Mesothelial cell of epicardium (in vitro differentiated cells): ENCODE measurements at regions not wholly inside any gene's neighbourhood (a gene's known extent, or its start where the extent isn't known, plus 50 kb on each side); places are given as distances from the start of the nearest gene placed in this dataset.
A peak's percentile ranks its signal among the peaks of the same experiment; 100 is the strongest.
"Not testable (repeated sequence)": the region's sequence is repeated elsewhere in the genome, so short reads cannot be mapped to it uniquely, and the experiment has no call there.

Source experiments
- DNase-seq, 2 experiments: peaks; one replicate each; pipeline ENCODE4 v3.0.0; 2021; ENCODE audit warnings: low spot score in 2 of 2; ENCODE audit not compliant: unreplicated experiment in 2 of 2
- H3K27ac Mint-ChIP-seq: 2 replicates; pipeline ENCODE4 v1.8.0; 2021; ENCODE audit warnings: mixed read lengths
- H3K27me3 Mint-ChIP-seq: 2 replicates; pipeline ENCODE4 v1.8.0; 2021; ENCODE audit warnings: low read depth, mixed read lengths
- H3K36me3 Mint-ChIP-seq: 2 replicates; pipeline ENCODE4 v1.8.0; 2021; ENCODE audit warnings: mixed read lengths
- H3K4me1 Mint-ChIP-seq: 2 replicates; pipeline ENCODE4 v1.8.0; 2021; ENCODE audit warnings: mixed read lengths
- H3K4me3 Mint-ChIP-seq: 2 replicates; pipeline ENCODE4 v1.8.0; 2021; ENCODE audit warnings: mild to moderate bottlenecking, moderate library complexity, mixed read lengths
- H3K9me3 Mint-ChIP-seq: 2 replicates; pipeline ENCODE4 v1.8.0; 2021; ENCODE audit warnings: mixed read lengths
- CTCF ChIP-seq: fragments of 200-600 bp; sonication (generic); IDR thresholded peaks from one replicate; pipeline ENCODE4 v1.5.0; 2021; ENCODE audit warnings: antibody characterized with exemption; ENCODE audit not compliant: unreplicated experiment

- no peak for DNase-seq
- H3K4me1 Mint-ChIP-seq = peaks cover 4% of the 10 kb centered on the region
- H3K4me3 Mint-ChIP-seq = no peak overlapping the region
- H3K27ac Mint-ChIP-seq = no peak overlapping the region
- H3K9me3 Mint-ChIP-seq = no peaks in the 10 kb centered on the region
- no peaks in the 10 kb centered on the region for H3K36me3 Mint-ChIP-seq
- H3K27me3 Mint-ChIP-seq = no peaks in the 10 kb centered on the region
- TF ChIP-seq CTCF = no peak
Observed at GRCh38 chr10:90096196-90096595, 394.8 kb downstream of the KIF20B start.

DNA sequence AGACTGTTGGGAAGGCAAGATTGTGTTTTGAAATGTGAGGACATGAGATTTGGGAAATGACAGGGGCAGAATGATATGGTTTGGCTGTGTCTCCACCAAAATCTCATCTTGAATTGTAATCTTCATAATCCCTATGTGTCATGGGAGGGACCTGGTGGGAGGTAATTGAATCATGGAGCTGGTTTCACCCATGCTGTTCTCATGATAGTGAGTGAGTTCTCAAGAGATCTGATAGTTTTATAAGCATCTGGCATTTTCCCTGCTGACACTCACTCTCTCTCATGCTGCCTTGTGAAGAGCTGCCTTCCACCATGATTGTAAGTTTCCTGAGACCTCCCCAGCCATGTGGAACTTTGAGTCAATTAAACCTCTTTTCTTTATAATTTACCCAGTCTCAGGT lies 406.2 kb downstream of the KIF20B start:
- H3K4me3 Mint-ChIP-seq, H3K4me1 Mint-ChIP-seq, H3K27ac Mint-ChIP-seq, DNase-seq, H3K27me3 Mint-ChIP-seq, H3K36me3 Mint-ChIP-seq: not testable (repeated sequence)
- H3K9me3 Mint-ChIP-seq = peaks cover 22% of the 10 kb centered on the region

DNA sequence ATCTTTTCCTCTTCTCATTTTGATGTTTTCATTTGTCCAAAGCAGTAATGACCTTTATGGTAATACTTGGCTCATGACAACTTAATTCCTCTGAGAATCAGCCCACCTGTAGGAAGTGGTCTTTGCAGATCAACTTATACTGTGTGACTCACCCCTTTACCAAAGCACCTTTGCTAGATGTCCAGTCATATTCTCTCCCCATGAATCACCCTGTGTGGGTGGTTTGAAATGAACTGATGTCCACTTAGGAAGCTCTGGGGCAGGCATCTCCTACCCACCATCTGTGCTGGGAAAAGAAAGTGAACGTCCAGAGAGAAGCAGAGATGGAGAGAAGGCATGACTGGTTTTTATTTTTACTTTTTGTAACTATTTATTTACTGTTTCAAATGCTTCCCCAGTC lies 410.3 kb downstream of the KIF20B start:
- no peak for TF ChIP-seq CTCF
- no peak overlapping the region for H3K4me3 Mint-ChIP-seq
- no peaks in the 10 kb centered on the region for H3K4me1 Mint-ChIP-seq
- peaks cover 27% of the 10 kb centered on the region for H3K9me3 Mint-ChIP-seq
- no peaks in the 10 kb centered on the region for H3K27me3 Mint-ChIP-seq
- no peak for DNase-seq
- no peaks in the 10 kb centered on the region for H3K36me3 Mint-ChIP-seq
- no peak overlapping the region for H3K27ac Mint-ChIP-seq

- Mint-ChIP-seq H3K36me3 (no peaks in the 10 kb centered on the region), H3K9me3 (peaks cover 34% of the 10 kb centered on the region), H3K4me3 (no peak overlapping the region), H3K27me3 (no peaks in the 10 kb centered on the region), H3K27ac (no peak overlapping the region), H3K4me1 (no peaks in the 10 kb centered on the region)
- no peak for TF ChIP-seq CTCF
- DNase-seq = no peak
Observed at GRCh38 chr10:90112681-90113080, 411.3 kb downstream of the KIF20B start.

DNA sequence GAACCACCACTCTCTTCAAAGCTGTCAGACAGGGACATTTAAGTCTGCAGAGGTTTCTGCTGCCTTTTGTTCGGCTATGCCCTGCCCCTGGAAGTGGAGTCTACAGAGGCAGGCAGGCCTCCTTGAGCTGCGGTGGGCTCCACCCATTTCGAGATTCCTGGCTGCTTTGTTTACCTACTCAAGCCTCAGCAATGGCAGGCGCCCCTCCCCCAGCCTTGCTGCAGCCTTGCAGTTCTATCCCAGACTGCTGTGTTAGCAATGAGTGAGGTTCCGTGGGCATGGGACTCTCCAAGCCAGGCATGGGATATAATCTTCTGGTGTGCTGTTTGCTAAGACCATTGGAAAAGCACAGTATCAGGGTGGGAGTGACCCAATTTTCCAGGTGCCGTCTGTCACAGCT lies 417.2 kb downstream of the KIF20B start:
- DNase-seq, H3K4me3 Mint-ChIP-seq, H3K27me3 Mint-ChIP-seq, H3K4me1 Mint-ChIP-seq, H3K27ac Mint-ChIP-seq, H3K36me3 Mint-ChIP-seq: not testable (repeated sequence)
- H3K9me3 Mint-ChIP-seq = peaks cover 46% of the 10 kb centered on the region

DNA sequence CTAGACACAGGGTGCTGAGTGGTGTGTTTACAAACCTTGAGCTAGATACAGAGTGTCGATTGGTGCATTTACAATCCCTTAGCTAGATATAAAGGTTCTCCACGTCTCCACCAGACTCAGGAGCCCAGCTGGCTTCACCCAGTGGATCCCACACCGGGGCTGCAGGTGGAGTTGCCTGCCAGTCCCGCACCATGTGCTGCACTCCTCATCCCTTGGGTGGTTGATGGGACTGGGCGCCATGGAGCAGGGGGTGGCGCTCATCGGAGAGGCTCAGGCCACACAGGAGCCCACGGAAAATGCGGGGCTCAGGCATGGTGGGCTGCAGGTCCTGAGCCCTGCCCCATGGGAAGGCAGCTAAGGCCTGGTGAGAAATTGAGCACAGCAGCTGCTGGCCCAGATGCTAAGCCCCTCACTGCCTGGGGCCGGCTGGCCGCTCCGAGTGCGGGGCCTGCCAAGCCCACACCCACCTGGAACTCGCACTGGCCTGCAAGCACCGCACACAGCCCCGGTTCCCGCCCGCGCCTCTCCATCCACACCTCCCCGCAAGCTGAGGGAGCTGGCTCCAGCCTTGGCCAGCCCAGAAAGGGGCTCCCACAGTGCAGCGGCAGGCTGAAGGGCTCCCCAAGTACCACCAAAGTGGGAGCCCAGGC lies 418.4 kb downstream of the KIF20B start:
- not testable (repeated sequence) for H3K27me3 Mint-ChIP-seq, H3K4me3 Mint-ChIP-seq, H3K4me1 Mint-ChIP-seq, H3K27ac Mint-ChIP-seq, DNase-seq, H3K36me3 Mint-ChIP-seq
- H3K9me3 Mint-ChIP-seq = peaks cover 36% of the 10 kb centered on the region

DNA sequence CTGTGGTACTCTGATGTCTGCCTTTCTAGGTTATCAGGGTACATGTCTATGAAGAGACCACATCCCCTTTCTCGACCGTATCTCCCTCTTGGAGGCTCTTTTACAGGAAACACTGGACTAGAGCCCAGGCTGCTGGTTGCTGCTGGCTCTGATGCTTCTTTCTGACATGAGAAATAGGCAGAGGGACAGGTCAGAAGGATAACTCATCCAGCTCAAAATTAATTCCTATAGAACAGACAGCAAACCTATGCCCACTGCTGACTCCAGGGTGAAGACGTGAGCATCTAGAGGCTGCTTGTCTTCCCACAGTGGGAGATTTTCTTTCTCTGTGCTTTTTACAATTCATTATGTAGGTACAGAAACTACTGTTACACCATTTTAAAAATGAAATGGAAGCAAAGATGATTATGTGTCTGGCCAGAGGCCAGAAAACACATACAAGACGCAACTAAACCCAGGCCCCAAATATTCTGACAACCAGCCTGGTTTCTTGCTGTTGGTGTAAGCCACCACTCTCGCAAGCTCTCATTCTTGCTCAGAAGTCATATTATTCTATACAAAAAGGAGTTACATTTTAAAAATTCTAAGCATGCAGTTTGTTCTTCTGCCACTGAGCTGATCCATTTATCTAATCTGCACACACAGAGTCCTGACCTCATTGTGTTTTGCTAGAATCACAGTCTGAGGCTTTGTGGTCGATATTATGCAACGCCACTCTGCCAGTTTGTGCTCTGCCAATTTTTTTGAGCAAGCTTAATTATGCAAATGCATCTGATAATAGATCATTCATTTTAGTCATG lies 424.3 kb downstream of the KIF20B start:
- Mint-ChIP-seq H3K27me3 (no peaks in the 10 kb centered on the region), H3K4me3 (peak overlapping the region; percentile 2), H3K27ac (peak overlapping the region; percentile 88), H3K9me3 (peaks cover 11% of the 10 kb centered on the region), H3K36me3 (no peaks in the 10 kb centered on the region), H3K4me1 (no peaks in the 10 kb centered on the region)
- TF ChIP-seq CTCF = no peak
- DNase-seq = no peak
